Colon (tissue), 2 donors: ENCODE measurements at regions not wholly inside any gene's neighbourhood (a gene's known extent, or its start where the extent isn't known, plus 50 kb on each side); places are given as distances from the start of the nearest gene placed in this dataset.
A peak's percentile ranks its signal among the peaks of the same experiment; 100 is the strongest.
"Not testable (repeated sequence)": the region's sequence is repeated elsewhere in the genome, so short reads cannot be mapped to it uniquely, and the experiment has no call there.

Experiments used
- FAIRE-seq: peaks from 2 replicates; lab custom pipeline; 2012; peaks lifted over from hg19 to GRCh38; lab: Jason Lieb, UNC
- donor health status: control.
- donor health status: control.

GRCh38 chr18:10604182-10604581, 78.4 kb downstream of the NAPG start:
- FAIRE-seq, result no peak

GRCh38 chr18:10606881-10607280, 81.1 kb downstream of the NAPG start:
- FAIRE-seq, result not testable (repeated sequence)

- FAIRE-seq, result not testable (repeated sequence)
Measured at GRCh38 chr18:10607332-10608248, 81.8 kb downstream of the NAPG start.

GRCh38 chr18:10608450-10608849, 82.6 kb downstream of the NAPG start:
- not testable (repeated sequence) for FAIRE-seq

- not testable (repeated sequence) for FAIRE-seq
Measured at GRCh38 chr18:10609046-10609445, 83.2 kb downstream of the NAPG start.

- FAIRE-seq, result peak; percentile 96
Measured at GRCh38 chr18:10613226-10613625, 87.4 kb downstream of the NAPG start.

- not testable (repeated sequence) for FAIRE-seq
Measured at GRCh38 chr18:10616714-10617113, 90.9 kb downstream of the NAPG start.

- not testable (repeated sequence) for FAIRE-seq
Measured at GRCh38 chr18:10618797-10619196, 93.0 kb downstream of the NAPG start.

- not testable (repeated sequence) for FAIRE-seq
Measured at GRCh38 chr18:10619280-10619679, 93.5 kb downstream of the NAPG start.

- not testable (repeated sequence) for FAIRE-seq
Measured at GRCh38 chr18:10619833-10620232, 94.0 kb downstream of the NAPG start.
